Left ventricle myocardium inferior (tissue), 1 donor: ENCODE measurements at regions not wholly inside any gene's neighbourhood (a gene's known extent, or its start where the extent isn't known, plus 50 kb on each side); places are given as distances from the start of the nearest gene placed in this dataset.

ENCODE experiments used
- DNase-seq: peaks from one replicate; pipeline ENCODE4 v3.0.0-alpha.2; 2020
- H3K27ac ChIP-seq: fragments of 200-600 bp; replicated peaks from 2 replicates; pipeline ENCODE4 v1.8.0; 2021
- H3K27me3 ChIP-seq: fragments of 200-600 bp; 2 replicates; pipeline ENCODE4 v1.8.0; 2021; ENCODE audit warnings: low read depth
- H3K36me3 ChIP-seq: fragments of 200-600 bp; 2 replicates; pipeline ENCODE4 v1.8.0; 2021
- H3K4me1 ChIP-seq: fragments of 200-600 bp; 2 replicates; pipeline ENCODE4 v1.8.0; 2021
- H3K4me3 ChIP-seq: fragments of 200-600 bp; 2 replicates; pipeline ENCODE4 v1.8.0; 2021; ENCODE audit warnings: mild to moderate bottlenecking, moderate library complexity
- H3K9me3 ChIP-seq: fragments of 200-600 bp; replicated peaks from 2 replicates; pipeline ENCODE4 v1.8.0; 2021
- CTCF ChIP-seq: fragments of 200-600 bp; IDR thresholded peaks from 2 replicates; pipeline ENCODE4 v1.8.0; 2021; ENCODE audit warnings: antibody characterized with exemption, mild to moderate bottlenecking, borderline replicate concordance
- intact Hi-C: fragments of 100-400 bp; cut with micrococcal nuclease; formaldehyde crosslinking; loops from one replicate; pipeline ENCODE4 v1.11.0; 2022
- donor health status: DM: no; HTN: yes; CAD: no; lungs with severe emphysema.

- Histone ChIP-seq H3K4me1 (no peaks in the 10 kb centered on the region), H3K36me3 (no peaks in the 10 kb centered on the region), H3K9me3 (peaks cover 8% of the 10 kb centered on the region), H3K27me3 (no peaks in the 10 kb centered on the region), H3K4me3 (no peak overlapping the region), H3K27ac (no peak overlapping the region)
- no peak for TF ChIP-seq CTCF
- DNase-seq = no peak
- intact Hi-C loops = no loop called here
Measured at GRCh38 chr5:68398146-68398812, 182.7 kb downstream of the PIK3R1 start.

- no peak for DNase-seq
- Histone ChIP-seq H3K27ac (no peak overlapping the region), H3K9me3 (no peaks in the 10 kb centered on the region), H3K36me3 (no peaks in the 10 kb centered on the region), H3K4me1 (no peaks in the 10 kb centered on the region), H3K4me3 (no peak overlapping the region), H3K27me3 (no peaks in the 10 kb centered on the region)
- intact Hi-C loops = no loop called here
- TF ChIP-seq CTCF = no peak
Measured at GRCh38 chr5:68403301-68403700, 187.7 kb downstream of the PIK3R1 start.

GRCh38 chr5:68404246-68404645, 188.7 kb downstream of the PIK3R1 start:
- H3K4me1 ChIP-seq = no peaks in the 10 kb centered on the region
- no peaks in the 10 kb centered on the region for H3K27me3 ChIP-seq
- no peak overlapping the region for H3K4me3 ChIP-seq
- H3K36me3 ChIP-seq = no peaks in the 10 kb centered on the region
- H3K9me3 ChIP-seq = no peaks in the 10 kb centered on the region
- no peak for TF ChIP-seq CTCF
- intact Hi-C loops = no loop called here
- DNase-seq = no peak
- no peak overlapping the region for H3K27ac ChIP-seq

- no peaks in the 10 kb centered on the region for H3K9me3 ChIP-seq
- no peak for TF ChIP-seq CTCF
- H3K36me3 ChIP-seq = no peaks in the 10 kb centered on the region
- no peak overlapping the region for H3K27ac ChIP-seq
- intact Hi-C loops = no loop called here
- H3K27me3 ChIP-seq = no peaks in the 10 kb centered on the region
- H3K4me3 ChIP-seq = no peak overlapping the region
- H3K4me1 ChIP-seq = no peaks in the 10 kb centered on the region
- DNase-seq = no peak
Measured at GRCh38 chr5:68405026-68405684, 189.6 kb downstream of the PIK3R1 start.

GRCh38 chr5:68405784-68406743, 190.5 kb downstream of the PIK3R1 start:
- H3K27ac ChIP-seq = no peak overlapping the region
- H3K27me3 ChIP-seq = no peaks in the 10 kb centered on the region
- DNase-seq = no peak
- TF ChIP-seq CTCF = no peak
- intact Hi-C loops = no loop called here
- no peaks in the 10 kb centered on the region for H3K9me3 ChIP-seq
- no peaks in the 10 kb centered on the region for H3K4me1 ChIP-seq
- no peaks in the 10 kb centered on the region for H3K36me3 ChIP-seq
- H3K4me3 ChIP-seq = no peak overlapping the region
